Activated T-cell treated with anti-CD3 and anti-CD28 coated beads, Interleukin-2, amount 50 U/mL, for 48 hours (primary cell): ENCODE measurements at regions not wholly inside any gene's neighbourhood (a gene's known extent, or its start where the extent isn't known, plus 50 kb on each side); places are given as distances from the start of the nearest gene placed in this dataset.
"Not testable (repeated sequence)": the region's sequence is repeated elsewhere in the genome, so short reads cannot be mapped to it uniquely, and the experiment has no call there.

ENCODE experiments used
- DNase-seq, 2 experiments: peaks; one replicate each; pipeline ENCODE4 v3.0.0-alpha.2; 2020

- DNase-seq, result no peak
These were observed 102.6 kb downstream of the PLG start for GRCh38 chr6:160804639-160805038.

GRCh38 chr6:160808263-160808662, 106.2 kb downstream of the PLG start:
- DNase-seq, result no peak

GRCh38 chr6:160810238-160810637, 108.2 kb downstream of the PLG start:
- no peak for DNase-seq

- no peak for DNase-seq
These were observed 110.1 kb downstream of the PLG start for GRCh38 chr6:160812097-160812496.

GRCh38 chr6:160818934-160819333, 116.9 kb downstream of the PLG start:
- no peak for DNase-seq

GRCh38 chr6:160820661-160821060, 118.6 kb downstream of the PLG start:
- DNase-seq, result not testable (repeated sequence)

- DNase-seq, result no peak
These were observed 129.7 kb downstream of the PLG start for GRCh38 chr6:160831739-160832138.

GRCh38 chr6:160832422-160832821, 130.4 kb downstream of the PLG start:
- DNase-seq, result no peak

GRCh38 chr6:160837146-160837545, 135.1 kb downstream of the PLG start:
- DNase-seq, result no peak

- no peak for DNase-seq
These were observed 140.5 kb upstream of the MAP3K4 start for GRCh38 chr6:160851031-160851430.

- DNase-seq, result no peak
These were observed 137.6 kb upstream of the MAP3K4 start for GRCh38 chr6:160853946-160854345.

- no peak for DNase-seq
These were observed 132.7 kb upstream of the MAP3K4 start for GRCh38 chr6:160858886-160859285.

- no peak for DNase-seq
These were observed 131.7 kb upstream of the MAP3K4 start for GRCh38 chr6:160859822-160860221.

- no peak for DNase-seq
These were observed 129.7 kb upstream of the MAP3K4 start for GRCh38 chr6:160861824-160862223.

GRCh38 chr6:160863782-160864181, 127.8 kb upstream of the MAP3K4 start:
- DNase-seq, result no peak

- DNase-seq, result no peak
These were observed 120.2 kb upstream of the MAP3K4 start for GRCh38 chr6:160871320-160871719.

GRCh38 chr6:160881148-160881808, 110.3 kb upstream of the MAP3K4 start:
- DNase-seq, result no peak

GRCh38 chr6:160882006-160882405, 109.6 kb upstream of the MAP3K4 start:
- DNase-seq, result no peak

GRCh38 chr6:160882791-160883279, 108.7 kb upstream of the MAP3K4 start:
- DNase-seq, result no peak

- DNase-seq, result no peak
These were observed 108.0 kb upstream of the MAP3K4 start for GRCh38 chr6:160883560-160883959.

GRCh38 chr6:160883999-160884398, 107.6 kb upstream of the MAP3K4 start:
- no peak for DNase-seq

GRCh38 chr6:160889148-160889547, 102.4 kb upstream of the MAP3K4 start:
- not testable (repeated sequence) for DNase-seq

GRCh38 chr6:160891690-160892089, 99.9 kb upstream of the MAP3K4 start:
- DNase-seq, result no peak

GRCh38 chr6:160895562-160895961, 96.0 kb upstream of the MAP3K4 start:
- DNase-seq, result no peak
